Spleen (tissue), 11 donors: ENCODE measurements at regions not wholly inside any gene's neighbourhood (a gene's known extent, or its start where the extent isn't known, plus 50 kb on each side); places are given as distances from the start of the nearest gene placed in this dataset.

Experiments
- DNase-seq: peaks from one replicate; pipeline ENCODE4 v3.0.0-alpha.2; 2020
- H3K27ac ChIP-seq, 8 donors: fragments of 200-600 bp; sonication (generic) in 7 of 8; 1 replicate in 4 of 8; 2 replicates in 4 of 8; pipeline versions ENCODE4 v1.5.0 to v1.8.0; 2016 to 2021; ENCODE audit warnings: inconsistent platforms in 4 of 8, mild to moderate bottlenecking in 4 of 8, moderate library complexity in 1 of 8
- H3K27me3 ChIP-seq, 7 donors: fragments of 200-600 bp; sonication (generic) in 6 of 7; replicated peaks in 1 of 7; 1 replicate in 4 of 7; 2 replicates in 3 of 7; pipeline versions ENCODE4 v1.5.0 to v1.8.0; 2016 to 2021; ENCODE audit warnings: inconsistent platforms in 3 of 7, mild to moderate bottlenecking in 1 of 7
- H3K36me3 ChIP-seq, 6 donors: fragments of 200-600 bp; sonication (generic) in 5 of 6; 1 replicate in 4 of 6; 2 replicates in 2 of 6; pipeline versions ENCODE4 v1.5.0 to v1.8.0; 2016 to 2021; ENCODE audit warnings: inconsistent platforms in 2 of 6
- H3K4me1 ChIP-seq, 6 donors: fragments of 200-600 bp; sonication (generic) in 5 of 6; 1 replicate in 3 of 6; 2 replicates in 3 of 6; pipeline versions ENCODE4 v1.5.0 to v1.8.0; 2016 to 2021; ENCODE audit warnings: inconsistent platforms in 3 of 6
- H3K4me3 ChIP-seq, 8 donors: fragments of 200-600 bp; sonication (generic) in 7 of 8; 1 replicate in 4 of 8; 2 replicates in 4 of 8; pipeline versions ENCODE4 v1.5.0 to v1.8.0; 2016 to 2021; ENCODE audit warnings: inconsistent platforms in 4 of 8, mild to moderate bottlenecking in 4 of 8, moderate library complexity in 2 of 8
- H3K9me3 ChIP-seq, 8 donors: fragments of 200-600 bp; sonication (generic) in 7 of 8; 1 replicate in 4 of 8; 2 replicates in 4 of 8; pipeline versions ENCODE4 v1.5.0 to v1.8.0; 2016 to 2021; ENCODE audit warnings: inconsistent platforms in 4 of 8
- CTCF ChIP-seq, 11 experiments: fragments of 200-600 bp in 7 of 11; fragments of 450-650 bp in 4 of 11; sonication (generic) in 4 of 11; IDR thresholded peaks in 8 of 11; conservative IDR thresholded peaks in 3 of 11; 1 replicate in 7 of 11; 2 replicates in 4 of 11; pipeline versions ENCODE4 v1.4.0 to v1.8.0; 2016 to 2021; ENCODE audit warnings: antibody characterized with exemption in 11 of 11, inconsistent platforms in 4 of 11, mild to moderate bottlenecking in 1 of 11
- POLR2A ChIP-seq, 3 donors: fragments of 450-650 bp; IDR thresholded peaks; one replicate each; pipeline ENCODE4 v1.5.1; 2017; ENCODE audit warnings: antibody characterized with exemption in 3 of 3, mild to moderate bottlenecking in 1 of 3
- POLR2AphosphoS5 ChIP-seq, 3 donors: sonication (generic); formaldehyde crosslinking; IDR thresholded peaks; one replicate each; pipeline ENCODE4 v1.5.1; 2017; ENCODE audit warnings: antibody characterized with exemption in 3 of 3
- WGBS, 5 donors: extraction: QIAGEN DNeasy Blood & Tissue Kit in 3 of 5; methylation state at CpG; one replicate each; pipeline versions ENCODE4 v1.1.5 to v1.1.7; 2013 to 2018; 5-methylcytosine and 5-hydroxymethylcytosine counted together
- intact Hi-C: fragments of 100-400 bp; cut with DNase I; formaldehyde crosslinking; loops from one replicate; pipeline ENCODE4 v1.15.0; 2023; ENCODE audit warnings: low total_unique reads
- donor health status: healthy with polysubstance abuse.
- donor health status: DM: no; HTN: no; CAD: no; lungs with moderate emphysema.
- donor health status: DM: no; HTN: no; CAD: no.
- donor health status: Bipolar disorder and iron deficiency.
- donor health status: healthy.
- donor health status: DM: no; HTN: no; CAD: no.
- donor health status: DM: yes; HTN: yes; CAD: no.

DNA sequence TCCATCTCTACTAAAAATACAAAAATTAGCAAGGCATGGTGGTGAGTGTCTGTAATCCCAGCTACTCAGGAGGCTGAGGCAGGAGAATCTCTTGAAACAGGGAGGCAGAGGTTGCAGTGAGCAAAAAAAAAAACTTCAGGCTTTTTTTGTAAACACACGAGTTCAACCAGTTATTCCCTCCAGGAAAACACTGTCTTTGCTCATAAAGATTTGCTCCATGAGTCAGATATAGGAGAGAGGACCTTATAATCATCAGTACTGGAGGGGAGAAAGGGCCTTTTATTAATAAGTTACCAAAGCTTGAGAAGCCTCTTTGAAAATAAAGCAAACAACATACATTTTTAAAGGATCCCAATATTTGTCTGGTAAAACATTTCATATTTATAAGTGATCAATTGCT, 110.7 kb downstream of the EFNB2 start:
- no peak overlapping the region for H3K27ac ChIP-seq
- no peaks in the 10 kb centered on the region for H3K9me3 ChIP-seq
- intact Hi-C loops = no loop called here
- WGBS, 5 donors = 41 to 78% (median 69%) methylated on average over 1 of the region's 1 CpG
- no peaks in the 10 kb centered on the region for H3K27me3 ChIP-seq
- no peak overlapping the region for H3K4me3 ChIP-seq
- TF ChIP-seq POLR2A (IDR thresholded peaks at IDR 0.05) (no peak), CTCF (IDR thresholded peaks at IDR 0.05 in 8 of 11, conservative IDR thresholded peaks at IDR 0.05 in 3 of 11) (no peak), POLR2AphosphoS5 (IDR thresholded peaks at IDR 0.05) (no peak)
- no peak for DNase-seq
- H3K4me1 ChIP-seq = no peaks in the 10 kb centered on the region
- no peaks in the 10 kb centered on the region for H3K36me3 ChIP-seq

GRCh38 chr13:106423530-106423929, 111.9 kb downstream of the EFNB2 start:
- no peaks in the 10 kb centered on the region for H3K36me3 ChIP-seq
- DNase-seq = no peak
- TF ChIP-seq POLR2A (IDR thresholded peaks at IDR 0.05) = no peak
- intact Hi-C loops = no loop called here
- WGBS, 5 donors = 73 to 85% (median 80%) methylated on average over 7 of the region's 7 CpGs
- H3K4me1 ChIP-seq = no peaks in the 10 kb centered on the region
- H3K27ac ChIP-seq = no peak overlapping the region
- H3K27me3 ChIP-seq = no peaks in the 10 kb centered on the region
- no peak overlapping the region for H3K4me3 ChIP-seq
- H3K9me3 ChIP-seq = no peaks in the 10 kb centered on the region

- no peaks in the 10 kb centered on the region for H3K36me3 ChIP-seq
- no peak overlapping the region for H3K4me3 ChIP-seq
- H3K27me3 ChIP-seq = no peaks in the 10 kb centered on the region
- H3K9me3 ChIP-seq = no peaks in the 10 kb centered on the region
- H3K4me1 ChIP-seq = no peaks in the 10 kb centered on the region
- whole genome bisulfite sequencing, 5 donors = 71 to 93% (median 87%) methylated on average over 4 of the region's 4 CpGs
- no peak overlapping the region for H3K27ac ChIP-seq
- intact Hi-C loops = no loop called here
- TF ChIP-seq POLR2AphosphoS5 (IDR thresholded peaks at IDR 0.05) (no peak), CTCF (IDR thresholded peaks at IDR 0.05 in 8 of 11, conservative IDR thresholded peaks at IDR 0.05 in 3 of 11) (no peak), POLR2A (IDR thresholded peaks at IDR 0.05) (no peak)
- no peak for DNase-seq
Observed at GRCh38 chr13:106418556-106418955, 116.9 kb downstream of the EFNB2 start.

DNA sequence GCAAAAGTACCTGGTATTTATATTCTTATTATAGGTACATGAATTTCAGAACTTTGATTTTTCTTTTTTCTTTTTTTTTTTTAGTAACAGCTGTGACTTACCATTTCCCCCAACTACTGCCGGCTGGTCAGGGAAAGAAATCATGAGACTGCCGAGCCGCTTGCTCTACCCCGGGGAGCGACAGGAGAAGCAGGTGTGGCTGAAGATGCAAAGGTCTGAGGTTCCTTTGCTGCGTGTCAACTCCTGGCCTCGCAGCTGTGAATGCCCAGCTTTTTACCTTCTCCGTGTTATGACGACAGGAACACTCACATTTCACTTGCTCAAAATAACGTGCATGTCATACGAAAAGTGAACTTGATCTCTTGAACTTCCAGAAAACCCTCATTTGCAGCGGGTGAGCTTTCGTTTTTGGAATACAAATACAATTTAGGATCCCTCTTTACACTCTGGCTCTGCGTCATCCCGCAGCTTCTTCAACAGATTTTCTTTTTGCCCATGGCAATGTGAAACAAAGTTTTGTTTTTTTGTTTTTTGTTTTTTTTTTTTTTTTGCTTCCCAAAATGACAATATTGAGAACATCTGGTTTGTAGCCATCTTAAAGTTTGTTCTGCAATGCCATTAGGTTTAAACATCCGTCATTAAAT, 117.9 kb downstream of the EFNB2 start:
- 59 to 75% (median 67%) methylated on average over 16 of the region's 16 CpGs for WGBS, 5 donors
- H3K4me1 ChIP-seq = no peaks in the 10 kb centered on the region
- no peaks in the 10 kb centered on the region for H3K9me3 ChIP-seq
- no peaks in the 10 kb centered on the region for H3K36me3 ChIP-seq
- intact Hi-C loops = no loop called here
- no peak overlapping the region for H3K27ac ChIP-seq
- TF ChIP-seq CTCF (IDR thresholded peaks at IDR 0.05 in 8 of 11, conservative IDR thresholded peaks at IDR 0.05 in 3 of 11) = no peak
- TF ChIP-seq POLR2A (IDR thresholded peaks at IDR 0.05) = no peak
- no peak for TF ChIP-seq POLR2AphosphoS5 (IDR thresholded peaks at IDR 0.05)
- H3K4me3 ChIP-seq = no peak overlapping the region
- H3K27me3 ChIP-seq = no peaks in the 10 kb centered on the region
- DNase-seq = no peak

- WGBS, 5 donors = 89 to 95% (median 94%) methylated on average over 3 of the region's 3 CpGs
- no peaks in the 10 kb centered on the region for H3K4me1 ChIP-seq
- H3K4me3 ChIP-seq = no peak overlapping the region
- no peak for DNase-seq
- H3K36me3 ChIP-seq = no peaks in the 10 kb centered on the region
- TF ChIP-seq POLR2A (IDR thresholded peaks at IDR 0.05) = no peak
- no peak for TF ChIP-seq CTCF (IDR thresholded peaks at IDR 0.05 in 8 of 11, conservative IDR thresholded peaks at IDR 0.05 in 3 of 11)
- no peak for TF ChIP-seq POLR2AphosphoS5 (IDR thresholded peaks at IDR 0.05)
- H3K27ac ChIP-seq = no peak overlapping the region
- no peaks in the 10 kb centered on the region for H3K27me3 ChIP-seq
- H3K9me3 ChIP-seq = no peaks in the 10 kb centered on the region
- intact Hi-C loops = no loop called here
Observed at GRCh38 chr13:106416645-106417044, 118.8 kb downstream of the EFNB2 start.
